HG02973 (cell line): ENCODE measurements at regions not wholly inside any gene's neighbourhood (a gene's known extent, or its start where the extent isn't known, plus 50 kb on each side); places are given as distances from the start of the nearest gene placed in this dataset.

Experiments
- ATAC-seq: cut with Tn5 transposase; IDR thresholded peaks from one replicate; pipeline ENCODE4 v1.9.1; 2021; ENCODE audit warnings: moderate library complexity; ENCODE audit not compliant: unreplicated experiment

- no peak for ATAC-seq
These were observed 310.6 kb upstream of the MGMT start for GRCh38 chr10:129156406-129156805.

DNA sequence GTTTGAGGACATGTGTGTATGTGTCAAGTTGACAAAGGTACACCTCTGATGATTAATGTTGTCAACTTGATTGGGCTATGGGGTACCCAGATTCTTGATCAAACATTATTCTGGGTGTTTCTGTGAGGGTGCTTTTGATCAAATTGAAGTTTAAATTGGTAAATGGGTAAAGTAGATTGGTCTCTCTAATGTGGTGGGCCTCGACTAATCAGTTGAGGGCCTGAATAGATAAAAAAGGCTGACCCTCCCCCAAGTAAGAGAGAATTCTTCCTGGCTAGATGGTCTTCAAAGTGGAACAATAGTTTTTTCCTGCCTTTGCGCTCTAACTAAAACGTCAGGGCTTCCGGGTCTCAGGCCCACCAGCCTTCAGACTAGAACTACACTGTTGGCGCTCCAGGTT, 309.9 kb upstream of the MGMT start:
- no peak for ATAC-seq

DNA sequence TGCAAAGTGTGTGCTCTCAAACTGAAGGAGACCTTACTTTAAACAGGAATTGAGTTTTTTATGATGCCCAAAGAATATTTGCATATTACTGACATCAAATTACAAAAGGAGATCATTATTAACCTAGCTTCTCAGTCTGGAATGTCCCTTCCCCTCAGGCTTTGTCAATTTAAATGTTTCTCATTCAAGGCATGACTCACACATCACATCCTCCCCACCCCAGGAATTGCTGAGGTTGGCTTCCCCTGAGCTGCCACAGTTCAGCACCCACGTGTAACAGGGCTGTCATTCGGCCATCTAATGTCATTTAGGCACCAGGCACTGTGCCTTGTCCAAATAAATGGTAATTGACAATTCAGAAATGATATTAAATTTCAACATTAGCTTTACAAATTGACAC, 305.9 kb upstream of the MGMT start:
- ATAC-seq = no peak

- no peak for ATAC-seq
These were observed 303.5 kb upstream of the MGMT start for GRCh38 chr10:129163531-129163930.

DNA sequence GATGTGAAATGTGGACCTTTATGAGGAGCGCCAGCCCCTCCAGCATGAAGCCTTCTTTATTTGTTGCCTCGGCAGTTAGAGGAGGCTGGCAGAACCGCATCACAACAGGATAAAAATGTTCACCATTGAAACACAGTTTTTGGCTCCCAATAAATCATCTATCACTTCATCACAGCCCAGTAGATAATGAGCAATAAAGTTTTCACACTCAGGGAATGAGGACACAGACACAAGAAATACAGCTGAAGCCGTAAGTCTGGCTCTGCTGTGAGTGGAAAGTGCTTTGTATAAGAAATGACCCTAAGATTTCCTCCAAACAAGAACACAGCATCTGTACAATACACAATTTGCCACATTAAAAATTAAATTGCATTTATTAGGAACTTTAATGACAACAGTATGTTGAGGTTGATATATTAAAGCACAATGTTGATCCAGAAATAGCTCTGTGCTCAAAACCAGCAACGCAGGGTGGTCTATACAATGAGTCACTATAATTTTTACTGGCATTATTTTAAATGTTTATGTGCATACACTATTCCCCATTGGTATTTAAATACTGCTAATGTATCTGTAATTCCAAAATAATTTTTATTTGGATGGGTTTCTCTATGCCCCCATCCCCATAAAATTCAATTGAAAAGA, 301.8 kb upstream of the MGMT start:
- ATAC-seq = no peak

GRCh38 chr10:129165770-129166169, 301.3 kb upstream of the MGMT start:
- no peak for ATAC-seq

DNA sequence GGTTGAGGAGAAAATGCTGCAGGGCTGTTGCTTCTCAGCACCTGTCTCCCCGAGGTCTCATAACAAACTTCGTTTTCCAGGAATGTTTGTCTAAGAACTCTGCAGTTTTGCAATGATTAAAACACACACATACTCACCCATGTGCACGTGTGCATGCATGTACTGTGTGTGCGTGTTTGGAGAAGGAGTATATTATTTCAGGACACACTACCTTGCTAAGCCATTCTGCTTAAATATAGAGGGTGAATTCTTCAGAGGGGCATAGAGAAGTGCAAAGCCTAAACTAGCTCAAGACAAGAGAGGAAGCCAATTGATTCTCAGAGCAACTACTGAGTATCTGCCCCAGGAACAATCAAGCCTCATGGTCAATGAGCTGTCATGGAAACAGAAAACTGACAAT, 298.4 kb upstream of the MGMT start:
- ATAC-seq = no peak

DNA sequence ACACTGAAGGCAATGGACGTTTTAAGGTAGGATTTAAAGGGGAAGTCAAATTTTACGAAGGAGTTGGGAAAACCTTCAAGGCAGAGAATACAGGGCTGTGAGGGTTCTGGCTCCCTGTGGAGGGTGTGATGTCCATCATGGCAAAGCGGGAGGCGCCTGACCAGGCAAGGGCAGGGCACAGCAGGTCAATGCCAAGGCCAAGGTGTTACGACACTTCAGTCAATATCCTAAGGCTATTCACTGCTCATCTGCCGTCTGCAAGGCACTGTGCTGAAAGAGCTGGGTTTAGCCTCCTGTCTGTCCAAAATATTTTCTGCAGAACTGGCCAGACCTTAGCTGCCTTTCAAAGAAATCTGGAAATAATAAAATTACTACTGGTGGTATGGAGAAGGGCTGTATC, 297.9 kb upstream of the MGMT start:
- no peak for ATAC-seq

DNA sequence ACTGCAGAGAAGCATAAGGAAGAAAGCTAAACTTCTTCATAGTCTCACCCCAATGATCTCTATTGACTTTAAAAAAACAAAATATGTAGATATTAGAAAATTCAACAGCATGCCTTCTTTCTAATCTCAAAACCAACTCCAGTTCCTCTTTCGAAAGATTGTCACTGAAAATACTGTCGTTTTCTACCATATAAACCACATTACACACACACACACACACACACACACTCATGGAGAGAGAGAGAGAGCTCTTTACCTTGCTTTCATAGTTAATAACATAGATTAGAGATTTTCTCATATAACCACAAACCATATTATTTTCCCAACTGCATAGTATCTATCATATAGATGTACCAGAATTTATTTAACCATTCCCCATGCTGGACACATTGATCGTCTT, 296.2 kb upstream of the MGMT start:
- ATAC-seq = no peak

- no peak for ATAC-seq
These were observed 295.2 kb upstream of the MGMT start for GRCh38 chr10:129171812-129172211.

DNA sequence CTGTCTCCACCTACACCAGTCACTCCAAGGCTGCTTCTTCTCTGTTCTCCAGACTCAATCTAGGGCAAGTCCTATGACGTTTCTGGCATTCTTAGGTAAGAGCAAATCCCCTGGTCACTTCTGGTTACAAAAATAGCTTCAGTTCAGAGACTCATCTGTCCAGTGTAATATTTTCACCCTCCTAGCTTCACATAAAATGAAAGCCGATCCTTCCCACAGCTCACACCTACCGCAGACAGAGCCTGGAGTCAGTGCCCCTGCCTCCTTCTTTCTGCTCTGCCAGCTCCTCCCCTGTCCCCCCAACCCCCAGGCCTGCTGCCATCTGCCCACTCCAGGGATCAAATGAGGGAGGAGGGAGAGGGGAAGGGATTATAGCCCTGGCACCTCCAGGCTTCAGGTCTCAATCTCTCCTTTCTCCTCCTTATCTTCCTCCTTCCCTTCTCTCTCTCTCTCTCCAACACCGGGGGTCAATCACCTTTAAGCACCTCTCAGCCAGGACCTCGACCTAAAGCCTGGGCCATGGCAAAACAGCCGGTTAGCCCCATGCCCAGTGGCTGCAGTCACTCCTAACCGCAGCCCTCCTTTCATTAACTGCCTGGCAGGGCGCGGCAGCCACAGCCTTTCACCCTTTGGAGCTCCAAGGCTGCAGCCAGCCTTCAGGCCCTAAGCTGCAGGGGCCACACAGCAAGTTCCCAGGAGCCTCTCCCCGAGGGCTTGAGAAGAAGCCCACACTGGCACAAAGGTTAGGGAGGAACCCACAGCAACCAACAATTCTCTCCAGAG, 292.6 kb upstream of the MGMT start:
- ATAC-seq = no peak

GRCh38 chr10:129179245-129179971, 287.6 kb upstream of the MGMT start:
- no peak for ATAC-seq

GRCh38 chr10:129179972-129180678, 286.9 kb upstream of the MGMT start:
- no peak for ATAC-seq

DNA sequence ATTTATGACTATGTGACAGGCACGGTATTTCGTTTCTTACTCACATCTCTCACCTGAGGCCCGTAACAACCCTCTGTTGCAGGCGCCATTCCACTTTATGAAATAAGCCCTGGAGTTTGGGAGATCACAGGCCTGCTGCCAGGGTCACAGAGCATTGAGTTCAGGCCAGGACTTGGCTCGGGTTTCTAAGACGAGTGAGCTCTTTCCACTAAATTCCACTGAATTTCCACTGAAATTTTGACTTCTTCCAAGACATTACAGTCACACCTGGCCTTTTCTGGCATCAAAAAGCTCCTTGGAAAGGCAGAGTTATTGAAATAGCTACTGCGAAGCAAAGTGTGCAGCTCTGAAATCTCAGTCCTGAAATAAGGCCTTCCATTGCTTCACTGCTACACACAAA, 282.8 kb upstream of the MGMT start:
- ATAC-seq = no peak

DNA sequence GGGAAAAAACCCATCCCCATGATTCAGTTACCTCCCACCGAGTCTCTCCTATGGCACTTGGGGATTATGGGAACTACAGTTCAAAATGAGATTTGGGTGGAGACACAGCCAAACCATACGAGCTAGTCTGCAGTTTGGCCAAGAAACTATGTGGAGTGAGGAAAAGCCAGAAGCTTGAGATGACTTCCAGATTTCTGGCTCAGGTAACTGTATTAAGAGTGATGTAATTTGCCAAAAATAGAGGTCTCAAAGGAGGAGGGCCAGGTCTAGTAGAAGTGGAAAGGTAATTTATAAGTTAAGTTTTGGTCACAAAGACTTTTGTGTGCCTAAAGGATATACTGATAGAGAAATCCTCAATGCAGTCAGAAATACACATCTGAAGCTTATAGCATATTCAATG, 279.7 kb upstream of the MGMT start:
- ATAC-seq = no peak

GRCh38 chr10:129191797-129192196, 275.2 kb upstream of the MGMT start:
- ATAC-seq = no peak

GRCh38 chr10:129192344-129193128, 274.5 kb upstream of the MGMT start:
- no peak for ATAC-seq

- ATAC-seq = no peak
These were observed 273.9 kb upstream of the MGMT start for GRCh38 chr10:129193148-129193547.

- ATAC-seq = no peak
These were observed 272.7 kb upstream of the MGMT start for GRCh38 chr10:129194181-129194870.

DNA sequence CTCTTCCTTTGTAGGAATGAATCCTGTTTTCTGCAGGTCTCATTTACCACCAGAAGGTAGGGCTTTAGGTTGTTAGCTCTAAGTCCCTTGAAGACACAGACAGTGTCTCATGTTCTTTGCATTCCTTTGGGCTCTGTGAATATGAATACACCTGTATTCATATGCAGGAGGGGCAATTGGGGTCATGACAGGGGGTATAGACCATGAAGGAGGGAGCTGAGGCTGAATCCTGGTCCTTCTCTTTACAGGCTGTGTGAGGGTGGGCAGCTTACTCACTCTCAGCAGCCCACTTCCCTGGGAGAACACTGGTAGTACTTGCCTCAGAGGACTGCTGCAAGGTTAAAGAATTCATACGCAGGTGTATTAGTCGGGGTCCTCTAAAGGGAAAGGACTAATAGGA, 267.2 kb upstream of the MGMT start:
- ATAC-seq = no peak
